ENCODE measurements at regions not wholly inside any gene's neighbourhood (a gene's known extent, or its start where the extent isn't known, plus 50 kb on each side); places are given as distances from the start of the nearest gene placed in this dataset.
A peak's percentile ranks its signal among the peaks of the same experiment; 100 is the strongest.
"Not testable (repeated sequence)": the region's sequence is repeated elsewhere in the genome, so short reads cannot be mapped to it uniquely, and the experiment has no call there.

DNA sequence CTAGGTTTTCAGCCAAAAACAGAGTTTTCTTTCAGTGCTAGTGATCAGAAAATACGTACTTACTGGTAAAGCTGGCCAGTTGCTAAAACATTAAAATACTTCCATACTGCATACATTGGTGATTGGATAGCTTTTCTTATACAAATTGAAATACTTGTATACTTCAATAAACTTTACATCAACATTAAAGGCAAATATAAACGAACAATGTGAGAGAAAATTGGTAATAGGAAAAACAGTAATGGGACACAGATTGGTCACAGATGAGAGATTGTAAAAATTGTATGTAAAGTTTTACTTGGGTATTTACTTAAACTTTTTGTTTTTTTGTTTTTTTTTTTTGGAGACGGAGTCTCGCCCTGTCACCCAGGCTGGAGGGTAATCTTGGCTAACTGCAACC lies 391.7 kb downstream of the TFEC start:
- no peak for DNase-seq

DNA sequence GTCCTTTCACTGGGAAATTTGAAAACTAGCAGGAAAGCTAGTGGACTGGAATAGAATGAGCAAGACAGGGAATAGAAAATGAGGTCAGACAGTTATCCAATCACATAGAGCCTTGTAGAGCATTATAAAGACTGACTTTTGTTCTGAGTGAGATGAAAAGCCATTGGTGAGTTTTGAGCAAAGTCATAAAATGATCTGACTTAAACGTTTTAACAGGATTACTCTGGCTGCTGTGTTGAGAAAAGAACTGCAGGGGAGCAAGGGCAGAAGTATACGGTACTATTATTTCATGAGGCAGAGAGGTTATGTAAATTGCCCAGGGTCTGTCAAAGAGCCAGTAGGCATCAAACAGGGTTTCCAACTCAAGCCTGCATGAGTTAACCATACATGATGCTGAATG lies 393.4 kb downstream of the TFEC start:
- no peak for DNase-seq

DNA sequence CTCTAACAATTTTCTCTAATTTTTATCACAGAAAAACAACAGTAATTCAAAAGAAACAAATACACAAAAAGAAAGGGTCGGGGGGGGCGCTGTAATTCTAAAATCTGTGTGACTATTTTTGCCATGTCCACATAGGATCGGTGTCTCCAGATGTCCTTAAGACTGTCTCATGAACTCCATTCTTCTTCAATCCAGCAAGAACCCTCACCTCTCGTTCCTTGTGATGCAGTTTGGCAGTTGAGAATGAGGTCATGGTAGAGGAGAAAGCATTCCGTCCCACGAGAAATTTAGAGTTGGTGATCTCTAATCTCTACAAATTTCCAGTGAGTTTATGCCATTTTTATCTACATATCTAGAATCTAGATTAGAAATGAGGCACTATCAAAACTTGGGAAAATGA lies 394.7 kb downstream of the TFEC start:
- DNase-seq = no peak

DNA sequence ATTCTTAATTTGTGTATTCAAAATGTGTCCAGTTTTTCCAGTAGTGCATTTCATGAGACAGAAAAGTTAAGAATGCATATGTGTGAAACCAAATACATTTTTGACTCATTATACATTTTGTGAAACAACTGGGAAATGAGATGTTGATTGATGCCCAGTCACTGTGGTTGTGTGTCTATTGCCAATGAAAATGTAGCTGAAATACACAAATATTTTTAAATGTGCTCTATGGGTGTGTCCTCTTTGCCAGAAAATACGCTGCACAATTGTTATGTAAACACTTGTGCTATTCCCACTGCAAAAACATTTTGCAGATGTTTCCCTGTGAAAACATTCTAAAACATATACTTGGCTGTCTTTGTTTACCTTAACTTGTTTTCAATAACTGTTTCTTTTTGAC lies 395.2 kb downstream of the TFEC start:
- DNase-seq = peak; percentile 30

DNA sequence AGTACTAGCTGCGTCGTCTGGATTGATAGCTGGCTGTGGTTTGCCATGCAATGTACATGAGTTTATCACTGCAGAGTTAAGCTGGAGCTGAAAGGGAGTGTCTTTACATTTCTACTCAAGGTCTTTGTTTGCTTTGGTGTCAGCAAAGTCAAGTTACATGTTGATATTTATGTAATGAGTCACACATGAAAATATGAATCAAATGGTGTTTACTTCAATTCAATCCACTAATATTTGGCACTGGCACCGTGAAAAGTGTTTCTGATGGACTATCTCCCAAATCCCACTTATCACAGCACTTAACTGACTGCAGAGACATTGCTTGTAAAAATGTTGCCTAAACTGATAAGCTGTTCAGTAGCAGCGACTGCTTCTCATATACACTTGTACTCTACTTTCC lies 395.9 kb downstream of the TFEC start:
- DNase-seq = peak; percentile 42

DNA sequence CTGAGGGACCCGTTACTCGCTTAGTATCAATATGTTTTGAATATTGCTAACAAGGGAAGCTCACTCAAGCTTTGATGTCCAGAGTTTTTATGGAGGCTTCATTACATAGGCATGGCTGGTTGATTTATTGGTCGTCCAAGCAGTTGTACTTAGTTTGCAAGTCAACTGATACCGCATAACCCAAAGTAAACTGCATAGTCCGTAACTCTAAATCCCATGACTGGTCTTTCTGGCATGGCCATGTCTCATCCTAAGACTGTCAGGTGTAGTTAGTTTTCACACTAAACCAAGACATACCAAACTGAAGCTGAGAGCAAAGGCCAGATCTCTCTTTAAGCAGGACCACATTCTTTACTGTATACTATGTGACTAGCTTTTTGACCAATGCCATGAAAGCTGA lies 397.9 kb downstream of the TFEC start:
- DNase-seq = no peak

DNA sequence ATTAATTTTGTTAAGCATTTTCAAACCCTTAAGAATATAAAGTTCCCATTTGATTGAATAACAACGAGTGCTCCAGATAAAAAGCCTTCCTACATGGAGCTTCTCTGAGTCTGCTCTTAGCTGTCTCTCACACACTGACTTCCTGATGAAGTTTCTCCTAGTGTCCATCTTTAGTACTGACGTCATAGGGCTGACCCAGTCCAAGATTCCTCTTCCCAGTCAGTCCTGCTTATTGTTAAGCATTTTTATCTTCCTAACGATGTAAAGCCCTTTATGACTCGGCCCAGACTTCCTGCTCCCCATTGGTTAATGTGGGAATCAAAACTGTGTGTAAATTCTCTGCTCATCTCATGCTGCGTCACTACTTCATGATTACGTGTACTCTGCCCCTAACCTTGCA lies 398.8 kb downstream of the TFEC start:
- no peak for DNase-seq

DNA sequence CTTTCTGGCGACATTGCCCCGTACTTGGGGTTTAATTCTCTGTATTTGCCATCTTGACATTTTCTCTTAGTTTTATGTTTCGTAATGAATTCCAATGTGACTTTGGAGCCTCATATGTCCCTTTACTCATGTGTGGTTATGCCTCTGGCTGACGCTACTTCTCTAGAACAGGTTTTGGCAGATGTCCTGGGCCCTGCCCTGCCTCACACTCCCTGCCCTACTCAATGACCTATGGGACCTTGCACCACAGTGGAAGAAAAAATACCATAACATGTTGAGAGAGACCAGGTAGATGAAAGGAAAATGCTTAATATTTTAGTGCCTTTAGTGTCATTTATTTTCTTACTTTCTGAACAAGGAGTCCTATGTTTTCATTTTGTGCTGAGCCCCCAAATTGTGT lies 400.5 kb downstream of the TFEC start:
- DNase-seq = no peak

DNA sequence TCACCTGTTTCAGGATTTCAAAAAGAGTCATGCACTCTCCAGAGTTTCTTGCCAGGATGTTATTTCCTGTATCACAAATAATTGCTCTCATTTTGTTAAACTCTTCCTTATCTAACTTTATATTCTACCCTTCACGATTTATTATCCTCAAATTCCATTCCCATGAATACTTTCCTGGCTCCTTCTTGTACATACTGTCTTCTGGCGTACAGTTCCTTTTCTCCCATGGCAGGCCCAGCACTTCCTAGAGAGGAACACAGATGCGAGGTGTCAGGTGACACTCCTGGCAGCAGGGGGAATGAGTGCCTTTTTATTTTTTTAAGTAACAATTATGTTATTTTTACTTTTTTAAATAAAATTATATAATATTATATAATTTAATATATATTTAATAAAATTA lies 411.9 kb downstream of the TFEC start:
- peak; percentile 81 for DNase-seq

DNA sequence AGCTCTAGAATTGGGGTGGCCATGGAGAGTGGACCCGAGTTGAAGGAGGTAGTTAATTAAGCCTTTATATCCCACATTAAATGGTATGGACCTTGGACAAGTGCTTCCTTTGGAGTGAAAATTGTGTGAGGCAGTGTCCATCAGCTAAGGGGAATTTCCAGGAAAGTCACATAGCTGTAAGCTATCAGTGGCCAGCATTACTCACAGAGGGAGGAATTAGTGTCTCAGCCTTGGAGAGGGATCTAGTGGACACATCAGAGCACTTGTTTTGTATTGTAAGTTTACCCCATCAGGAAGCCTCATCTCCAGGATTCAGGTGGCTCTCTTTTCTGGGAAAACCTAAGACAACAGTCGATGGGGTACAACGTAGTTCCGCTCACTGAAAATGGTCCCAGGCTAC lies 416.7 kb downstream of the TFEC start:
- DNase-seq = no peak

DNA sequence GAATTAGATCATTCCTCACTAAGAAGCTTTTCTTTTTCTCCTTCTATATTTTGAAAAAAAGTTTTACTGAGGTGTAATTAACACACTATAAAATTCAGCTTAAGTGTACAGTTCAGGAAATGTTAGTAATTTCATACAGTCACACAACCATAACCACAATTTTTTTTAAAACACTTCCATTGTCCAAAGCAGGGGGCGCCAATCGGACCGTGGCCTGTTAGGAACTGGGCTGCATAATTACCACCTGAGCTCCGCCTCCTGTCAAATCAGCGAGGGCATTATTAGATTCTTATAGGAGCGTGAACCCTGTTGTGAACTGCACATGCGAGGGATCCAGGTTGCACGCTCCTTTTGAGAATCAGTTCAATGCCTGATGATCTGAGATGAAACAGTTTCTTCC lies 427.1 kb downstream of the TFEC start:
- no peak for DNase-seq

DNA sequence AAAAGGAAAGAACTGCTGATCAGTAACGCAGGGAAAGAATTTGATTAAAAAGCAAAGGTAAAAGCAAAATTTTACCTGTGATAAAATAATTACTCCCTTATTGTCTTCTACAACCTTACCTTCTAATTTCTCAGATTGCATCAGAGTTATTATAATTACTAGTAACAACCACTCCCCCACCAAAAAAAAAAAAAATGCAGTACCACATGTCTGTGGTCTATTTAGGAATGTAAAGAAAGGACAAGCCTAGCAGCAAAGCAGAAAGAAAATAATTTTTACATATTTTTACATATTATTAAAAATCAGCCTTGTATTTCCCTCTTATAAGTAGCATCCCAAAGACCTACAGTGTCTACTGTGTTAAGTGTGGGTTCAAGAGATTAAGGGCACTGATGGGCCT lies 430.4 kb downstream of the TFEC start:
- DNase-seq = no peak

DNA sequence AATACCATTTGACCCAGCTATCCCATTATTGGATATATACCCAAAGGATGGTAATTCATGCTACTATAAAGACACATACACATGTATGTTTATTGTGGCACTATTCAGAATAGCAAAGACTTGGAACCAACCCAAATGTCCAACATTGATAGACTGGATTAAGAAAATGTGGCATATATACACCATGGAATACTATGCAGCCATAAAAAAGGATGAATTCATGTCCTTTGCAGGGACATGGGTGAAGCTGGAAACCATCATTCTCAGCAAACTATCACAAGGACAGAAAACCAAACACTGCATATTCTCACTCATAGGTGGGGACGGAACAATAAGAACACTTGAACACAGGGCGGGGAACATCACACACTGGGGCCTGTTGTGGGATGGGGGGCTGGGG lies 431.4 kb downstream of the TFEC start:
- DNase-seq = not testable (repeated sequence)

DNA sequence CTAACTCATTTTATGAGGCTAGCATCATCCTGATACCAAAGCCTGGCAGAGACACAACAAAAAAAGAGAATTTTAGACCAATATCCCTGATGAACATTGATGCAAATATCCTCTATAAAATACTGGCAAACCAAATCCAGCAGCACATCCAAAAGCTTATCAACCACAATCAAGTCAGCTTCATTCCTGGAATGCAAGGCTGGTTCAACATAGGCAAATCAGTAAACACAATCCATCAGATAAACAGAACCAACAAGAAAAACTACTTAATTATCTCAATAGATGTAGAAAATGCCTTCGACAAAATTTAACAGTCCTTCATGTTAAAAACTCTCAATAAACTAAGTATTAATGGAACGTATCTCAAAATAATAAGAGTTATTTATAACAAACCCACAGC lies 433.3 kb downstream of the TFEC start:
- not testable (repeated sequence) for DNase-seq

DNA sequence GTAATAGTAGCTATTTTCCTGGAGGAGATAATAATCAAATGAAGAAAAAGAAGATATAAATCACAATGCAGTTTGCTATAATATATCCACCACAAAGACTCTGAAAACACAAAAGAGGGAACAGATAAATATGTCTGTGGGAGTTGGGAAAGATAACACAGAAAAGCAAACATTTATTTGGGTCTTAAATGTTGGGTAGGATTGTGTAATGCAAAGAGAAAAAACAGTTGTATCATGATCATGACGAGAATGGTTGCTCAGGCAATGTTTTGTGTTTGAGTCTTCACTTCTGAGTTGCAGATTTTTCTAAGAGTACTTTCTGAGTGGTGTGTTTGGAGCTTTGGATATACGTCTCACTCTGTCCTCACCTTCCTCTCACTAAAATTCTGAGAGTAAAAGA lies 437.5 kb downstream of the TFEC start:
- DNase-seq = no peak

DNA sequence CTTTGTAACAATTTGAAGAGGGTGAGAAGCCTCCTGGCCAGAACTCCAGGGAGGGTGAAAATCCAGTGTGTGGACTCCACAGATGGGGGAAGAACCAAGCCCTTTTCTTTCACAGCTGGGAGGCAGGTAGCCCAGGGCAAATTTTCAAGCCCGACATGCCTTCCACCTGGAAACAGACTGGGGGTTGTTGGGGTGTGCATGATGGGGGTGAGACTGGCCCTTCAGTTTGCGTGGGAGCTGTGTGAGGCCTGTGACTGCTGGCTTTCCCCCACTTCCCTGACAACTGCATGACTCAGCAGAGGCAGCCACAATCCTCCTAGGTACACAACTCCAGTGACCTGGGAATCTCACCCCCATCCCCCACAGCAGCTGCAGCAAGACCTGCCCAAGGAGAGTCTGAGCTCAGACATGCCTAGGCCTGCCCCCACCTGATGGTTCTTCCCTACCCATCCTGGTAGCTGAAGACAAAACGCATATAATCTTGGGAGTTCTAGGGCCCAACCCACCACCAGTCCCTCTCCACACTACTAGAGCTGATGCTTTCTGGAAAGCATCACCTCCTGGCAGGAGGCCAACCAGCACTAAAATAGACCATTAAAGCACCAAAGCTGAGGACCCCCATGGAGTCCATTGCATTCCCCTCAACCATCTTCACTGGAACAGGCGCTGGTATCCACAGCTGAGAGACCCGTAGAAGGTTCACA lies 445.4 kb downstream of the TFEC start:
- no peak for DNase-seq

DNA sequence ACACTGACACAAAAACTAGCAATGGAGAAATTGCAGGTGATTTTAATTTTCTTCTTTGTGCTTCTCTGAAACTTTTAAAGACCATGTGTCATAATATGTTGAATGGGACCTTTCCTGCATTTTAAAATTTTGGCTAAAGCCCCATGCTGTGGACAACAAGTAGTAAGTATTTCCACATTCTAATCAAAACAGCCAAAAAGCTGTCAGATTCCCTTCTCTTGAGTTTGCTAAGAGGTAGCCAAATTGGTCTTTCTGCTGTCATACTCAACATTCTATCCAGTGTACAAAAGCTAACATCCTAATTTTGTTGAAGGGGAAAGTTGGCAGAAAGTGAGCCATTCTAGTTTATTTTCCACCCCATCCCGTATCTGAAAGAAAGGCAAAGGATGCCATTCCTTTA lies 447.6 kb downstream of the TFEC start:
- DNase-seq = no peak

DNA sequence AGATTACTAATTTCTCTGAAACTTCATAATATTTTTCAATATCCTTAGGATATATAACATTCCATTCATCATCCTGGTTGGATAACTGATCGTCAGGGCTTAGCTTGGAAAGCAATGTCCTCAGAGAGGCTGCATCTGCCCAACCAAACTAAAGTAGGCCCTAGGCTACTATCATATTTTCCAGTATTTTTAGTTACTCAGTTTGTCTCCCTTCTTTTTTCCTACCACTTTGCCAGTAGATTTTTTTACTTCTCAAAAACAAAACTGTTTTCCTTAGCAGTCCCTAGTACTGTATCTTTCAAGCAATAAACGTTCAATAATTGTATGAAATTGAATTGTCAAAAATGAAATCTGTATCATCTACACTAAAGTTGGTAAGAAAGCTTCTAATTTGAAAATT lies 452.0 kb downstream of the TFEC start:
- DNase-seq = no peak

DNA sequence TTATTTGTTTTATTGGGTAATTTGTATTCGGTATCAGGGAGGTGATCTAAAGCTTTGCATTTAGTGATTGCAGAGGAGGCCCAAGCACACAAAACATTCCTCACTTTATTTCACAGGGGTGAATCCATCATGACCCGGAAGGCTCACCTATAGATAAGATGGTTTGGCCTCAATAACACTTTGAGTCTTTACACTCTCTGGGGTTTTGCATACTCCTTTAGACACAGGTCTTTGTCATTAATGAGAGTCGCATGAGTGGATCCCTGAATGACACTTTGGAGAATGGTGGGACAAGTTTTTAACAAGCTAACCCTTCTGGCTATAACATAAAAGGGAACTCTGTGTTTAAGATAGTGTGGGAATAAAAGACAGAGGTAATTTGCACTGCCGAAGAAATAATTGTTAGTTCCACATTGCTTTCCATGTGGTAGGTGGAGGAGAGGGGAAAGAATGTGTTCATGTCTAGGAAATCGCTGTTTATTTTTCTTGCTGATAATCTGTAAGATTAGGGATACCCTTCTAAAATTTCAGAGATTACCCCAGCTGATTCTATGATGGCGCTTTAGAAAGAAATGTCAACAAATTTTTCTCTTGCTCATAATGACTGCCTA lies 455.8 kb downstream of the TFEC start:
- DNase-seq = no peak

DNA sequence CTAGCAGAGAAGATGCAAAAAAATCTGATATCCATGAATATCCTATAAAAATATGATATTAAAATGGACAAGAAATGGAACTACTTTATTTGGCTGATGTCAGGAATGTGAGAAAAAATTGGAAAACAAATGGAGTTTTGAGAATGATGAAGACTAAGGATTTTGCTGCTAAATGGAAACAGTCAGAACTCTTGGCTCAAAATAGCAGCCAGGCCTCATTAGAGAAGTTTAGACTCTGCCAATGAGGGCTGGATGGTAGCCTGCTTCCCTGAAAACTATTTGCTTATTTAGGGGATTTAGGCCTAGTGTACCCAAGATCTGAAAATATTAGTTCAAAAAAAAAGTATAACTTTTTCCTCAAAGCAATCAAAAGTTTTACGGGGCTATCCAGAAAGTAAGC lies 458.5 kb downstream of the TFEC start:
- no peak for DNase-seq

DNA sequence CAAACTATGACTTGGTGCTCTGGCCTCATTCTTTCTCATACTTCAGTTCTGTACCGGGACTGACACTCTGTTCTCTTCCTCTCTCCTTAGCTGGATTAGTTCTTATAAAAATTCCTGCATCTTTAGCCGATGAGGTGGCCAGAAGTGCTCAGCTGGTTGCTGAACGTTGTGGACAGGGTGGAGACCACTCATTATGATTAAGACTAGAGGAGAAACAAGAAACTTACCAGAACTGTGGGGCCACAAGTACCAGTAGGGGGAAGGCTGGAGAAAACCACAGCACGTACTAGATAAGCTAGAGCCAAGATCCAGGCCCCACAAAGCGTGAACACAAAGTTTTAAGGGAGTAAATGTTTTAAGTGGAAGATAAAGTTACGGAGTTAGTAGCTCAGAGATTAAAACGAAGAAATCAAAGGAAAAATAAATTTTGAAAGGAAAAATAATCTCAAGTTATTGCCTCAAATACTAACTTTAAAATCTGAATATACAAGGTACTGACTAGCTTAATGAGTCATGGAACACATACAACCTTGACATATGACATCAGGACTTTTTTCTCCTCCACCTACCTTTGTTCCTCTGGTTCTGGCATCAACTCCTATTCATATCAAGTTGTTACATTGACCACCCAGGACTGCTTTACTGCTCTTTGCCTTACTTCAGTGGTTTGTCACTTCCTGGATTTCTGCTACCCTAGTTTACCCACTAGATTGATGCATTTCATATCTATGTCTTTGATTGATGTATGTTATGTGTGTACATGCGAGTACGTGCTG lies 469.0 kb downstream of the TFEC start:
- DNase-seq = peak; percentile 23

DNA sequence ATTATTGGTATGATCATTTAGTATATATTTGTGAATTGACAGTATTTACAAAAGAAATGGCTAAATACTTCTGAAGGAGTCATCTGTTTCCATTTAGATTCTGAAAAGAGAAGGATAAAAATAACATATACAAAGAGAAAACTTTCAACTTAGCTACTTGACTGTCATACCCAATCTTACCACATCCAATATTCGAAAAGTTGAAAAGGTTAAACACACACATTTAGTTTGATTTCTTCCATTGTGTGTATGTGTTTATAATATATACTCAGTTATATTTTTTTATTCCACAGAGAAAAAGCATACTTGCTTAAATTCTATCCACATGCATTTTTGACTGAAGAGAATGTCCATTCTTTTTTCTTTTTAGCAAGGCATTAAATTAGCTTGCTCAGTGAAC lies 470.7 kb downstream of the TFEC start:
- DNase-seq = no peak

DNA sequence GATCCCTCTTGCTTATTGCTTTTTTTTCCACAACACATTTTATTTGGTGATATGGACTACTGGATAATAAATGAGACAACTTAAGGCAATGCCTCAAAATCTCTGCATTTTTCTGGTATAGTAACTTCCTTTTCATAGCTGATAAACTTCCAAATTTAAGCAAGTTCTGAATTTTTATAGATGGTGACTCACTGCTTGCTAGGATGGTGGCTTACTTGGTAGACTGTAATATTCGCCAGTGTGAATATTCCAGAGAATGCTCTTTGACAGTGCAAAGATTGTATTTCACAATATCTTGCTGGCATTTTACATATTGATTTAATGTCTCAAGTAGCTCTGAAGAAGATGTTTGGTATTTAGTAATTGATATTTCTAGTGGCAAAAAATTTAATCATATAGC lies 472.4 kb downstream of the TFEC start:
- DNase-seq = peak; percentile 59

DNA sequence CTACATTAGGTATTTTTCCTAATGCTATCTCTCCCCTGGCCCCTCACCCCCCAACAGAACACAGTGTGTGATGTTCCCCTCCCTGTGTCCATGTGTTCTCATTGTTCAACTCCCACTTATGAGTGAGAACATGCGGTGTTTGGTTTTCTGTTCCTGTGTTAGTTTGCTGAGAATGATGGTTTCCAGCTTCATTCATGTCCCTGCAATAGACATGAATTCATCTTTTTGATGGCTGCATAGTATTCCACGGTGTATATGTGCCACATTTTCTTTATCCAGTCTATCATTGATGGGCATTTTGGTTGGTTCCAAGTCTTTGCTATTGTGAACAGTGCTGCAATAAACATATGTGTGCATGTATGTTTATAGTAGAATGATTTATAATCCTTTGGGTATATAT lies 473.3 kb downstream of the TFEC start:
- not testable (repeated sequence) for DNase-seq
